ENCODE measurements at regions not wholly inside any gene's neighbourhood (a gene's known extent, or its start where the extent isn't known, plus 50 kb on each side); places are given as distances from the start of the nearest gene placed in this dataset.

GRCh38 chr12:126218697-126219096 is 1153.5 kb downstream of the AACS start:
- TF ChIP-seq, protein P1, sequence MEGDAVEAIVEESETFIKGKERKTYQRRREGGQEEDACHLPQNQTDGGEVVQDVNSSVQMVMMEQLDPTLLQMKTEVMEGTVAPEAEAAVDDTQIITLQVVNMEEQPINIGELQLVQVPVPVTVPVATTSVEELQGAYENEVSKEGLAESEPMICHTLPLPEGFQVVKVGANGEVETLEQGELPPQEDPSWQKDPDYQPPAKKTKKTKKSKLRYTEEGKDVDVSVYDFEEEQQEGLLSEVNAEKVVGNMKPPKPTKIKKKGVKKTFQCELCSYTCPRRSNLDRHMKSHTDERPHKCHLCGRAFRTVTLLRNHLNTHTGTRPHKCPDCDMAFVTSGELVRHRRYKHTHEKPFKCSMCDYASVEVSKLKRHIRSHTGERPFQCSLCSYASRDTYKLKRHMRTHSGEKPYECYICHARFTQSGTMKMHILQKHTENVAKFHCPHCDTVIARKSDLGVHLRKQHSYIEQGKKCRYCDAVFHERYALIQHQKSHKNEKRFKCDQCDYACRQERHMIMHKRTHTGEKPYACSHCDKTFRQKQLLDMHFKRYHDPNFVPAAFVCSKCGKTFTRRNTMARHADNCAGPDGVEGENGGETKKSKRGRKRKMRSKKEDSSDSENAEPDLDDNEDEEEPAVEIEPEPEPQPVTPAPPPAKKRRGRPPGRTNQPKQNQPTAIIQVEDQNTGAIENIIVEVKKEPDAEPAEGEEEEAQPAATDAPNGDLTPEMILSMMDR (IDR thresholded peaks at IDR 0.05; ENCODE audit: low read depth, low read length), result no peak
- TF ChIP-seq MYC (IDR thresholded peaks at IDR 0.05; ENCODE audit: low read depth, low read length) (no peak), POLR2A (IDR thresholded peaks at IDR 0.05; ENCODE audit: extremely low read depth, insufficient read length) (no peak), MAX (IDR thresholded peaks at IDR 0.05; ENCODE audit: low read depth, low read length) (no peak)
